ENCODE measurements at regions not wholly inside any gene's neighbourhood (a gene's known extent, or its start where the extent isn't known, plus 50 kb on each side); places are given as distances from the start of the nearest gene placed in this dataset.
"Not testable (repeated sequence)": the region's sequence is repeated elsewhere in the genome, so short reads cannot be mapped to it uniquely, and the experiment has no call there.

DNA sequence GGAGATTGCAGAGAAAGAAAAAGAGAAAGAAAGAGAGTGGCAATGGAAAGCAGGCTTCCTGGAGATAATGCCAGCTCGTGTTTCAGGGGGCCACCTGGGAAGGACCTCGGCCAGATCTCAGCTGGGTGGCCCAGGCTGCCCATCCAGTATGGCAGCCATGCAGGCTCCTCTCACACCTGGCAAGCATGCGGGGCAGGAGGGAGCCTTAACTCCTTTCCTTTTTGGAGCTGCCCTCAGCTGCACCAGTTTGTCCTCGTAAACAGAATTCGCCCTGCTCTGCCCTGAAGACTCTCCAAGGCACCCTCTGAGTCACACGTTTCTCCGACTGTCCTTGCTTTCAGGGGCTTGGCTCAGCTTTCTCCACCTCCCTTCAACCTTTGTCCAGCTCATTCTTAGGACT lies 59.5 kb upstream of the IGFBP5 start:
- Mint-ChIP-seq H3K36me3 (ENCODE audit: unreplicated experiment) (peaks cover 4% of the 10 kb centered on the region), H3K9me3 (ENCODE audit: unreplicated experiment) (no peaks in the 10 kb centered on the region), H3K4me3 (ENCODE audit: unreplicated experiment) (no peak overlapping the region), H3K27ac (ENCODE audit: unreplicated experiment) (no peak overlapping the region), H3K4me1 (ENCODE audit: low read depth, unreplicated experiment) (no peaks in the 10 kb centered on the region), H3K27me3 (ENCODE audit: unreplicated experiment) (peaks cover 6% of the 10 kb centered on the region)
- no peak for DNase-seq
- TF ChIP-seq, protein P1, sequence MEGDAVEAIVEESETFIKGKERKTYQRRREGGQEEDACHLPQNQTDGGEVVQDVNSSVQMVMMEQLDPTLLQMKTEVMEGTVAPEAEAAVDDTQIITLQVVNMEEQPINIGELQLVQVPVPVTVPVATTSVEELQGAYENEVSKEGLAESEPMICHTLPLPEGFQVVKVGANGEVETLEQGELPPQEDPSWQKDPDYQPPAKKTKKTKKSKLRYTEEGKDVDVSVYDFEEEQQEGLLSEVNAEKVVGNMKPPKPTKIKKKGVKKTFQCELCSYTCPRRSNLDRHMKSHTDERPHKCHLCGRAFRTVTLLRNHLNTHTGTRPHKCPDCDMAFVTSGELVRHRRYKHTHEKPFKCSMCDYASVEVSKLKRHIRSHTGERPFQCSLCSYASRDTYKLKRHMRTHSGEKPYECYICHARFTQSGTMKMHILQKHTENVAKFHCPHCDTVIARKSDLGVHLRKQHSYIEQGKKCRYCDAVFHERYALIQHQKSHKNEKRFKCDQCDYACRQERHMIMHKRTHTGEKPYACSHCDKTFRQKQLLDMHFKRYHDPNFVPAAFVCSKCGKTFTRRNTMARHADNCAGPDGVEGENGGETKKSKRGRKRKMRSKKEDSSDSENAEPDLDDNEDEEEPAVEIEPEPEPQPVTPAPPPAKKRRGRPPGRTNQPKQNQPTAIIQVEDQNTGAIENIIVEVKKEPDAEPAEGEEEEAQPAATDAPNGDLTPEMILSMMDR (IDR thresholded peaks at IDR 0.05; ENCODE audit: partially characterized antibody, unreplicated experiment) = no peak

DNA sequence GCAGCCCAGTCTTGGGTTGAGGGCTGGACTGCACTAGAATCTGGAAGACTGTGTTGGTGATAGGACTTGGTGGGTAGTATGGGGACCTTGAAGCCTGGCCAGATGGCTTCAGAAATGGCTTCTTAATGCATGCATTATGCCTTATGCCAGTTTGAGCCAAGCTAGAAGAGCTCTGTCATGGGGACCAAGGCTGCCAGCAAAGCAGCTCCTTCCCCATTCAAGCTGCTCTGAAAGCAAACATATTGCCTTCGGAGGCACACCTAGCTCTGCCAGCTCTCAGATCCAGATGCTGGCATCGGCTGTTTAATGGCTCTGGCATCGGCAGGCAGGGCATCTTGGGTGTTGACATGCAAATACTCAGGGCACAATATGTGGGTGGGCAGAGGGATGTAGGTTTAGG lies 59.0 kb upstream of the IGFBP5 start:
- Mint-ChIP-seq H3K4me1 (ENCODE audit: low read depth, unreplicated experiment) (no peaks in the 10 kb centered on the region), H3K27me3 (ENCODE audit: unreplicated experiment) (peaks cover 6% of the 10 kb centered on the region), H3K27ac (ENCODE audit: unreplicated experiment) (no peak overlapping the region), H3K4me3 (ENCODE audit: unreplicated experiment) (no peak overlapping the region), H3K9me3 (ENCODE audit: unreplicated experiment) (no peaks in the 10 kb centered on the region), H3K36me3 (ENCODE audit: unreplicated experiment) (peaks cover 4% of the 10 kb centered on the region)
- TF ChIP-seq, protein P1 (IDR thresholded peaks at IDR 0.05; ENCODE audit: partially characterized antibody, unreplicated experiment) = no peak
- DNase-seq = no peak

DNA sequence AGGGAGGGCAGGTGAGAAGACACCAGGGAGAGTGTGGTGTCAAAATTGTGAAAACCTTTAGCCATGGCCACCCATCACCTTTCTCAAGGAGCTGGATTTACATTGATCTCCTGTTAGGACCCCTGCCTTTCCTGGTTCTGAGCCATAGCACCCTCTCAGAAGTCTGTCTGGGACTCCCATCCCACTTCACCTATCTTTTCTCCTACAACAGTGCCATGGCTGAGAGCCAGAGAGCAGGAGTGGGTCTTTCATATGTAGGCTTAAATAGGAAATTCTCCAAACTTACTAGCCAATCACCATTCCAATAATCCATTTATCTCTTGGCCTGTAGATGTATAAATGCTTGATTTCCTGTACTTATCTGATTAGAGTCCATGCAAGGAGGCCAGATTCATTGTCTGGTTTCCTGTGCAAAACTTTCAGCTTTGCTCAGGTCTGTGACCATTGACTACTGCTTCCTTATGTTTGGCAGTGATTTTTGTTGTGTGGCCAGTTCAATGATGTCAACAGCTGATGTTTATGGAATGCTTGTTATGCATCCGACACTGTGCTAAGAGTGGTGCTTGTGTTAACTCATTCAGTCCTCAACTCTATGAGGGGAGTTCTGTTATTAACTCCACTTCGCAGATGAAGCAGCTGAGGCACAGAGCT lies 57.6 kb upstream of the IGFBP5 start:
- H3K36me3 Mint-ChIP-seq (ENCODE audit: unreplicated experiment) = peaks cover 12% of the 10 kb centered on the region
- TF ChIP-seq, protein P1 (IDR thresholded peaks at IDR 0.05; ENCODE audit: partially characterized antibody, unreplicated experiment) = no peak
- no peaks in the 10 kb centered on the region for H3K4me1 Mint-ChIP-seq (ENCODE audit: low read depth, unreplicated experiment)
- no peaks in the 10 kb centered on the region for H3K9me3 Mint-ChIP-seq (ENCODE audit: unreplicated experiment)
- no peak for DNase-seq
- no peak overlapping the region for H3K27ac Mint-ChIP-seq (ENCODE audit: unreplicated experiment)
- H3K4me3 Mint-ChIP-seq (ENCODE audit: unreplicated experiment) = no peak overlapping the region
- peaks cover 4% of the 10 kb centered on the region for H3K27me3 Mint-ChIP-seq (ENCODE audit: unreplicated experiment)

DNA sequence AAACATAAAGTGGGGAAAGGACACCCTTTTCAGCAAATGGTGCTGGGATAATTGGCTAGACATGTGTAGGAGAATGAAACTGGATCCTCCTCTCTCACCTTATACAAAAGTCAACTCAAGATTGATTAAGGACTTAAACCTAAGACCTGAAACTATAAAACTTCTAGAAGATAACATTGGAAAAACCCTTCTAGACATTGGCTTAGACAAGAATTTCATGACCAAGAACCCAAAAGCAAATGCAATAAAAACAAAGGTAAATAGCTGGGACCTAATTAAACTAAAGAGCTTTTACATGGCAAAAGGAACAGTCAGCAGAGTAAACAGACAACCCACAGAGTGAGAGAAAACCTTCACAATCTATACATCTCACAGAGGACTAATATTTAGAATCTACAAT lies 55.4 kb upstream of the IGFBP5 start:
- not testable (repeated sequence) for H3K27me3 Mint-ChIP-seq (ENCODE audit: unreplicated experiment); H3K27ac Mint-ChIP-seq (ENCODE audit: unreplicated experiment); H3K4me1 Mint-ChIP-seq (ENCODE audit: low read depth, unreplicated experiment); H3K4me3 Mint-ChIP-seq (ENCODE audit: unreplicated experiment); H3K9me3 Mint-ChIP-seq (ENCODE audit: unreplicated experiment); DNase-seq
- H3K36me3 Mint-ChIP-seq (ENCODE audit: unreplicated experiment) = peaks cover 16% of the 10 kb centered on the region

DNA sequence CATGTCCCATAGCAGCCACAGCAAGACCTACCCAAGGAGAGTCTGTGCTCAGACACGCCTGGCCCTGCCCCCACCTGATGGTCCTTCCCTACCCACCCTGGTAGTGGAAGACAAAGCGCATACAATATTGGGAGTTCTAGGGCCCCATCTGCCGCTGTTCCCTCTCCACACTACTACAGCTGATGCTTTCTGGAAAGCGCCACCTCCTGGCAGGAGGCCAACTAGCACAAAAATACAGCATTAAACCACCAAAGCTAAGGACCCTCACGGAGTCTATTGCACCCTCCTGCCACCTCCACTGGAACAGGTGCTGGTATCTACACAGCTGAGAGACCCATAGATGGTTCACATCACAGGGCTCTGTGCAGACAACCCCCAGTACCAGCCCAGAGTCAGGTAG lies 50.9 kb upstream of the IGFBP5 start:
- H3K36me3 Mint-ChIP-seq (ENCODE audit: unreplicated experiment) = peaks cover 11% of the 10 kb centered on the region
- H3K4me3 Mint-ChIP-seq (ENCODE audit: unreplicated experiment); H3K9me3 Mint-ChIP-seq (ENCODE audit: unreplicated experiment); H3K27ac Mint-ChIP-seq (ENCODE audit: unreplicated experiment); H3K4me1 Mint-ChIP-seq (ENCODE audit: low read depth, unreplicated experiment); DNase-seq; H3K27me3 Mint-ChIP-seq (ENCODE audit: unreplicated experiment): not testable (repeated sequence)

DNA sequence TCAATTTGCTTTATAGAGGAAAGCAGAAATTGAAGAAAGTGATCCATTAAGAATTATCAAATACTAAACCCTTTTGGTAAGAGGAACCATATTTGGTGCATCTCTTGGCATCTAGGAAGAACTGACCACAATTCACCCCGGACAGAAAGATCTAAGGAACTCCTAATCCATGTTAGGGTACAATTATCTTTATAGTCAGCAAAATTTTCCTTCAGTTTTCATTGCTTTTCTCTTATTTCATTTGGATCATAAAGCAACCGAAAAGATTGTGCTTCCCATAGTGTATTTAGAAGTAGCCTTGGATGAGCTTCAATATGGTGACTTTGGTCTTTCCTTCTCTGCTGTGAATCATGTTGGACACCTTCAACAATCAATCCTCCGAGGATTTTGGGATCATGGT lies 50.1 kb upstream of the IGFBP5 start:
- no peak for DNase-seq
- Mint-ChIP-seq H3K27ac (ENCODE audit: unreplicated experiment) (no peak overlapping the region), H3K4me3 (ENCODE audit: unreplicated experiment) (no peak overlapping the region), H3K27me3 (ENCODE audit: unreplicated experiment) (peaks cover 2% of the 10 kb centered on the region), H3K9me3 (ENCODE audit: unreplicated experiment) (peaks cover 3% of the 10 kb centered on the region), H3K4me1 (ENCODE audit: low read depth, unreplicated experiment) (no peaks in the 10 kb centered on the region), H3K36me3 (ENCODE audit: unreplicated experiment) (peaks cover 11% of the 10 kb centered on the region)
- TF ChIP-seq, protein P1 (IDR thresholded peaks at IDR 0.05; ENCODE audit: partially characterized antibody, unreplicated experiment) = no peak

Measured in glutamatergic neuron (in vitro differentiated cells).